Glutamatergic neuron (in vitro differentiated cells): ENCODE measurements at regions not wholly inside any gene's neighbourhood (a gene's known extent, or its start where the extent isn't known, plus 50 kb on each side); places are given as distances from the start of the nearest gene placed in this dataset.

ENCODE experiments used
- DNase-seq: peaks from one replicate; pipeline ENCODE4 v3.0.0; 2022
- H3K27ac Mint-ChIP-seq: one replicate; pipeline ENCODE4 v1.8.0; 2020; ENCODE audit warnings: mild to moderate bottlenecking, mixed read lengths, inconsistent platforms; ENCODE audit not compliant: unreplicated experiment
- H3K27me3 Mint-ChIP-seq: one replicate; pipeline ENCODE4 v1.8.0; 2020; ENCODE audit warnings: mild to moderate bottlenecking, moderate library complexity, mixed read lengths, inconsistent platforms; ENCODE audit not compliant: unreplicated experiment
- H3K36me3 Mint-ChIP-seq: one replicate; pipeline ENCODE4 v1.8.0; 2020; ENCODE audit warnings: mild to moderate bottlenecking, mixed read lengths, inconsistent platforms; ENCODE audit not compliant: unreplicated experiment
- H3K4me1 Mint-ChIP-seq: one replicate; pipeline ENCODE4 v1.8.0; 2020; ENCODE audit warnings: mild to moderate bottlenecking, low read depth, mixed read lengths, inconsistent platforms; ENCODE audit not compliant: unreplicated experiment
- H3K4me3 Mint-ChIP-seq: one replicate; pipeline ENCODE4 v1.8.0; 2020; ENCODE audit warnings: mild to moderate bottlenecking, mixed read lengths, inconsistent platforms; ENCODE audit not compliant: unreplicated experiment
- H3K9me3 Mint-ChIP-seq: one replicate; pipeline ENCODE4 v1.8.0; 2020; ENCODE audit warnings: mild to moderate bottlenecking, moderate library complexity, mixed read lengths, inconsistent platforms; ENCODE audit not compliant: unreplicated experiment
- TF ChIP-seq, protein P1 (sequence below): fragments of 200-600 bp; sonication (generic); IDR thresholded peaks from one replicate; pipeline ENCODE4 v1.5.0; 2021; ENCODE audit not compliant: partially characterized antibody, unreplicated experiment

DNA sequence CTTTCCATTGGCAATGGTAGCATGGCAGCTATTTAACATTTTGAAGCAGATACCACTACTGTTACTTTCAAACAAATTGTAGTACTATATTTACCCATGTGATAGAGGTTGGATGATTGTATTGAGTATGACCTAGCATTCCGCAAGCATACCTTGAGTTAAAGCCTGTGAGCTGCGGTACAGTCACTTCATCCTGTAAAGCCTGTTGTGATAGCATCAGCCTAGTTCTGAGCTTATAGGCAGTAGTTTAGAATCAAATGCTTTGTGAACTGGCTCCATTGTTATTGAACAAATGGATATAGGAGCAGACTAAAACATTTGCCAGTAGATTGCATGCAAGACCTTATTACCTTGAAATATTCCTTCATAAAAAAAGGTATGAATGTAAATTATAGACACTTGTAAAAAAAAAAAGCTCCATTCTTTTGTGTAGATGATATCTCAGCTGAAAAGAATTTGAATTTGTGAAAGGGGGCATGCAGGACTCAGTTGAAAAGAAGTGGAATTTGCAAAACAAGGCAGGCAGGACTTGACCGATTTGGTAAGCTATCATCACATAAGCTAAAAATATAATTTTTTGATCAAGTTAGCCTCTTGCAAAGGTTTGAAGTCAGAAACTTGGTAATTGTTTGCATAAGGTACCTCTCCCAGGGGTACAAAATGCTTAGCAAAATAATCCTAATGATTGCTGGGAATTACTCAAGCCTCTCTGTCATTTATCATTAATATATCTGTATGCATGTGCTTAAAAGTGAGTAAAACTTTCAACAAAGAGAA, 138.5 kb upstream of the ITGA4 start:
- Mint-ChIP-seq H3K27ac (no peak overlapping the region), H3K27me3 (no peaks in the 10 kb centered on the region), H3K36me3 (no peaks in the 10 kb centered on the region), H3K4me1 (no peaks in the 10 kb centered on the region), H3K4me3 (no peak overlapping the region), H3K9me3 (no peaks in the 10 kb centered on the region)
- TF ChIP-seq, protein P1, sequence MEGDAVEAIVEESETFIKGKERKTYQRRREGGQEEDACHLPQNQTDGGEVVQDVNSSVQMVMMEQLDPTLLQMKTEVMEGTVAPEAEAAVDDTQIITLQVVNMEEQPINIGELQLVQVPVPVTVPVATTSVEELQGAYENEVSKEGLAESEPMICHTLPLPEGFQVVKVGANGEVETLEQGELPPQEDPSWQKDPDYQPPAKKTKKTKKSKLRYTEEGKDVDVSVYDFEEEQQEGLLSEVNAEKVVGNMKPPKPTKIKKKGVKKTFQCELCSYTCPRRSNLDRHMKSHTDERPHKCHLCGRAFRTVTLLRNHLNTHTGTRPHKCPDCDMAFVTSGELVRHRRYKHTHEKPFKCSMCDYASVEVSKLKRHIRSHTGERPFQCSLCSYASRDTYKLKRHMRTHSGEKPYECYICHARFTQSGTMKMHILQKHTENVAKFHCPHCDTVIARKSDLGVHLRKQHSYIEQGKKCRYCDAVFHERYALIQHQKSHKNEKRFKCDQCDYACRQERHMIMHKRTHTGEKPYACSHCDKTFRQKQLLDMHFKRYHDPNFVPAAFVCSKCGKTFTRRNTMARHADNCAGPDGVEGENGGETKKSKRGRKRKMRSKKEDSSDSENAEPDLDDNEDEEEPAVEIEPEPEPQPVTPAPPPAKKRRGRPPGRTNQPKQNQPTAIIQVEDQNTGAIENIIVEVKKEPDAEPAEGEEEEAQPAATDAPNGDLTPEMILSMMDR, result no peak
- no peak for DNase-seq

GRCh38 chr2:181319286-181319685, 137.9 kb upstream of the ITGA4 start:
- TF ChIP-seq, protein P1, result no peak
- H3K4me3 Mint-ChIP-seq, result no peak overlapping the region
- no peaks in the 10 kb centered on the region for H3K9me3 Mint-ChIP-seq
- no peaks in the 10 kb centered on the region for H3K27me3 Mint-ChIP-seq
- no peak for DNase-seq
- no peaks in the 10 kb centered on the region for H3K4me1 Mint-ChIP-seq
- no peaks in the 10 kb centered on the region for H3K36me3 Mint-ChIP-seq
- H3K27ac Mint-ChIP-seq, result no peak overlapping the region

DNA sequence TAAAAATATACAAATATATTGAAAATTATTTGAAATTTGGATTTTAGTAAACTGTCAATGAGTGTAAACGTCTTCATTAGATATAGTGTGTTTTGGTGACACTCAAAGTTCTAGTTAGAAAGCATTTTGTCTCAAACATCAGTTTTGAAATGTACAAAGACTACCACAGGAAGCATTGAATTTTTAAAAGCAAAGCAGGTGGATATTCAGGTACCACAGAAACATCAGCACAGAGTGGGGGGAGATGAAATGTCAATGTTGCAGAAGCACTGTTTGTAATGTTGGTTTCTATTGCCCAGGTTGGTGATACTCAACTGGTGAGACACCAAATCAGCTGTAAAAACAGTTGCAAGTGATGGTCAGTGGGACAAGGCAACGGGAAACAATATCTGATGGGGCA, 136.5 kb upstream of the ITGA4 start:
- H3K27me3 Mint-ChIP-seq, result no peaks in the 10 kb centered on the region
- no peaks in the 10 kb centered on the region for H3K4me1 Mint-ChIP-seq
- H3K36me3 Mint-ChIP-seq, result no peaks in the 10 kb centered on the region
- H3K4me3 Mint-ChIP-seq, result no peak overlapping the region
- TF ChIP-seq, protein P1, result no peak
- H3K9me3 Mint-ChIP-seq, result no peaks in the 10 kb centered on the region
- DNase-seq, result no peak
- no peak overlapping the region for H3K27ac Mint-ChIP-seq

DNA sequence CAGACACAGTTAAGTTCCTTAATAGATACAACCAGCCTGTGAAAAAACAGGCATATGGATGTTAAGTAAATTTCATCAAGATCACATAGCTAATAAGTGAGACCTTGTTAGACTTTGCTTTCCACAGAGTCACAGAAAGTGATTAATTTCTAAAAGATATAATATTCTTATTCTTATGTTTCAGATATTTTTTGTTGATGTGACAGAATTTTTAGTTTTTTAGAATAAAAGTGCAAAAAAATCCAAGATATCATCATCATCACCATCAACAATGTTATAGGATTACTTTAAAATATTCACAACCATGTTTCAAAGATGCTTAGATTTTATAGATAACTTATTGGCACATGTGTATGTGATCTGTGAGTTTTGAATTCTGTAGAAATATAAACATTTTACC, 132.3 kb upstream of the ITGA4 start:
- H3K9me3 Mint-ChIP-seq, result peaks cover 3% of the 10 kb centered on the region
- peaks cover 4% of the 10 kb centered on the region for H3K36me3 Mint-ChIP-seq
- H3K4me1 Mint-ChIP-seq, result no peaks in the 10 kb centered on the region
- TF ChIP-seq, protein P1, result no peak
- H3K27me3 Mint-ChIP-seq, result no peaks in the 10 kb centered on the region
- H3K27ac Mint-ChIP-seq, result no peak overlapping the region
- DNase-seq, result no peak
- no peak overlapping the region for H3K4me3 Mint-ChIP-seq

GRCh38 chr2:181326661-181327060, 130.5 kb upstream of the ITGA4 start:
- Mint-ChIP-seq H3K27me3 (no peaks in the 10 kb centered on the region), H3K27ac (no peak overlapping the region), H3K36me3 (peaks cover 4% of the 10 kb centered on the region), H3K9me3 (peaks cover 3% of the 10 kb centered on the region), H3K4me3 (no peak overlapping the region), H3K4me1 (no peaks in the 10 kb centered on the region)
- TF ChIP-seq, protein P1, result no peak
- DNase-seq, result no peak
